ENCODE measurements at regions not wholly inside any gene's neighbourhood (a gene's known extent, or its start where the extent isn't known, plus 50 kb on each side); places are given as distances from the start of the nearest gene placed in this dataset.

- TF ChIP-seq CTCF (conservative IDR thresholded peaks at IDR 0.05; ENCODE audit: low read length): peak; percentile 35; the same call in 1 of the 2 replicates
- TF ChIP-seq EZH2phosphoT487 (IDR thresholded peaks at IDR 0.05; ENCODE audit: borderline replicate concordance, low read depth, low read length): no peak
These were observed 238.1 kb downstream of the ELAVL2 start for GRCh38 chr9:23587903-23588302.

All from OCI-LY7 (cell line).